ENCODE measurements at regions not wholly inside any gene's neighbourhood (a gene's known extent, or its start where the extent isn't known, plus 50 kb on each side); places are given as distances from the start of the nearest gene placed in this dataset.

GRCh38 chrX:7704205-7704604 lies 138.8 kb upstream of the VCX start:
- Histone ChIP-seq H3K9me2 (ENCODE audit: insufficient read depth) (no peaks in the 10 kb centered on the region), H3K4me1 (replicated peaks; ENCODE audit: insufficient read depth) (no peaks in the 10 kb centered on the region), H3F3A (ENCODE audit: insufficient read depth, low read depth) (no peaks in the 10 kb centered on the region), H3K36me3 (ENCODE audit: low read depth) (no peaks in the 10 kb centered on the region), H3K4me3 (no peak overlapping the region), H3K79me2 (ENCODE audit: low read depth) (no peaks in the 10 kb centered on the region), H3K9me3 (ENCODE audit: insufficient read depth, low read depth) (no peaks in the 10 kb centered on the region), H4K20me1 (ENCODE audit: insufficient read depth) (no peaks in the 10 kb centered on the region), H3K27me3 (ENCODE audit: insufficient read depth, low read depth) (no peaks in the 10 kb centered on the region), H3K4me2 (no peak overlapping the region), H3K27ac (no peak overlapping the region), H2AFZ (no peak overlapping the region)
- no TSS peak for BruUV-seq (replicated peaks)
- intact Hi-C loops (cut with micrococcal nuclease; ENCODE audit: unreplicated experiment), result no loop called here
- DNase-seq, result no peak
- POLR2A ChIA-PET (ENCODE audit: unreplicated experiment), result no interaction called here
- CTCF ChIA-PET, result no interaction called here
- TF ChIP-seq, protein P1, sequence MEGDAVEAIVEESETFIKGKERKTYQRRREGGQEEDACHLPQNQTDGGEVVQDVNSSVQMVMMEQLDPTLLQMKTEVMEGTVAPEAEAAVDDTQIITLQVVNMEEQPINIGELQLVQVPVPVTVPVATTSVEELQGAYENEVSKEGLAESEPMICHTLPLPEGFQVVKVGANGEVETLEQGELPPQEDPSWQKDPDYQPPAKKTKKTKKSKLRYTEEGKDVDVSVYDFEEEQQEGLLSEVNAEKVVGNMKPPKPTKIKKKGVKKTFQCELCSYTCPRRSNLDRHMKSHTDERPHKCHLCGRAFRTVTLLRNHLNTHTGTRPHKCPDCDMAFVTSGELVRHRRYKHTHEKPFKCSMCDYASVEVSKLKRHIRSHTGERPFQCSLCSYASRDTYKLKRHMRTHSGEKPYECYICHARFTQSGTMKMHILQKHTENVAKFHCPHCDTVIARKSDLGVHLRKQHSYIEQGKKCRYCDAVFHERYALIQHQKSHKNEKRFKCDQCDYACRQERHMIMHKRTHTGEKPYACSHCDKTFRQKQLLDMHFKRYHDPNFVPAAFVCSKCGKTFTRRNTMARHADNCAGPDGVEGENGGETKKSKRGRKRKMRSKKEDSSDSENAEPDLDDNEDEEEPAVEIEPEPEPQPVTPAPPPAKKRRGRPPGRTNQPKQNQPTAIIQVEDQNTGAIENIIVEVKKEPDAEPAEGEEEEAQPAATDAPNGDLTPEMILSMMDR (conservative IDR thresholded peaks at IDR 0.05), result no peak
- no peak for TF ChIP-seq EZH2 (IDR thresholded peaks at IDR 0.05; ENCODE audit: low read depth)

DNA sequence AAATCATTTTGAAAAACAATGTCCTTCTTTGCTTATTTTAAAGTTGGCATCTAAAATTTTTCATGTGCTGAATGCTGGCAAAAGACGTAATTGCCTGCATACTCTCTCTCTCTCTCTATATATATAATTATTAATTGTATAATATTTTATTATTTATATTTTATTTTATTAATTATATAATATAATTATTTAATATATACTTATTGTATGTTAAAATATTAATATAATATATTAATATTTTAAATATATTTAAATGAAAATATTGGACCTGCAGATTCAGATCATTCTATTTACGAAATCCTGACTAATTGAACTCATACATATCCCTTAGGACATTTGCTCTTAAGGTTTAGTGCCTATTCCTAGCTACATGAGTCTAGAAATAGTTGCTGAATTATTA lies 144.7 kb upstream of the VCX start:
- H3K79me2 ChIP-seq (ENCODE audit: low read depth), result no peaks in the 10 kb centered on the region
- H3K27ac ChIP-seq, result no peak overlapping the region
- ChIA-PET CTCF (no interaction called here), POLR2A (ENCODE audit: unreplicated experiment) (no interaction called here)
- intact Hi-C loops (cut with micrococcal nuclease; ENCODE audit: unreplicated experiment), result no loop called here
- DNase-seq, result no peak
- H3K4me3 ChIP-seq, result no peak overlapping the region
- H3K36me3 ChIP-seq (ENCODE audit: low read depth), result no peaks in the 10 kb centered on the region
- no peaks in the 10 kb centered on the region for H3K9me2 ChIP-seq (ENCODE audit: insufficient read depth)
- H4K20me1 ChIP-seq (ENCODE audit: insufficient read depth), result no peaks in the 10 kb centered on the region
- H3K4me1 ChIP-seq (replicated peaks; ENCODE audit: insufficient read depth), result no peaks in the 10 kb centered on the region
- H3K9me3 ChIP-seq (ENCODE audit: insufficient read depth, low read depth), result no peaks in the 10 kb centered on the region
- no peak overlapping the region for H3K4me2 ChIP-seq
- BruUV-seq (replicated peaks), result no TSS peak
- no peaks in the 10 kb centered on the region for H3K27me3 ChIP-seq (ENCODE audit: insufficient read depth, low read depth)
- no peaks in the 10 kb centered on the region for H3F3A ChIP-seq (ENCODE audit: insufficient read depth, low read depth)
- no peak overlapping the region for H2AFZ ChIP-seq
- no peak for TF ChIP-seq EZH2 (IDR thresholded peaks at IDR 0.05; ENCODE audit: low read depth)
- TF ChIP-seq, protein P1 (conservative IDR thresholded peaks at IDR 0.05), result no peak

GRCh38 chrX:7690842-7691241 lies 152.1 kb upstream of the VCX start:
- CTCF ChIA-PET, result no interaction called here
- H3K4me1 ChIP-seq (replicated peaks; ENCODE audit: insufficient read depth), result no peaks in the 10 kb centered on the region
- H3K79me2 ChIP-seq (ENCODE audit: low read depth), result no peaks in the 10 kb centered on the region
- no peaks in the 10 kb centered on the region for H3K9me2 ChIP-seq (ENCODE audit: insufficient read depth)
- H3K27me3 ChIP-seq (ENCODE audit: insufficient read depth, low read depth), result no peaks in the 10 kb centered on the region
- H2AFZ ChIP-seq, result no peak overlapping the region
- no TSS peak for BruUV-seq (replicated peaks)
- H3K27ac ChIP-seq, result no peak overlapping the region
- H3K36me3 ChIP-seq (ENCODE audit: low read depth), result no peaks in the 10 kb centered on the region
- H4K20me1 ChIP-seq (ENCODE audit: insufficient read depth), result no peaks in the 10 kb centered on the region
- H3F3A ChIP-seq (ENCODE audit: insufficient read depth, low read depth), result no peaks in the 10 kb centered on the region
- POLR2A ChIA-PET (ENCODE audit: unreplicated experiment), result no interaction called here
- TF ChIP-seq, protein P1 (conservative IDR thresholded peaks at IDR 0.05), result no peak
- TF ChIP-seq EZH2 (IDR thresholded peaks at IDR 0.05; ENCODE audit: low read depth), result no peak
- DNase-seq, result no peak
- no peak overlapping the region for H3K4me3 ChIP-seq
- H3K4me2 ChIP-seq, result no peak overlapping the region
- intact Hi-C loops (cut with micrococcal nuclease; ENCODE audit: unreplicated experiment), result no loop called here
- no peaks in the 10 kb centered on the region for H3K9me3 ChIP-seq (ENCODE audit: insufficient read depth, low read depth)
